Hepatocyte (in vitro differentiated cells): ENCODE measurements at regions not wholly inside any gene's neighbourhood (a gene's known extent, or its start where the extent isn't known, plus 50 kb on each side); places are given as distances from the start of the nearest gene placed in this dataset.

Source experiments
- EZH2 ChIP-seq: fragments of 200-600 bp; sonication (generic); IDR thresholded peaks from 2 replicates; pipeline ENCODE4 v1.6.1; 2016; ENCODE audit warnings: antibody characterized with exemption, mild to moderate bottlenecking, borderline replicate concordance
- TF ChIP-seq, protein P1 (sequence below): fragments of 200-600 bp; sonication (generic); IDR thresholded peaks from 2 replicates; pipeline ENCODE4 v1.5.1; 2016; ENCODE audit warnings: antibody characterized with exemption, mild to moderate bottlenecking; ENCODE audit not compliant: poor library complexity

DNA sequence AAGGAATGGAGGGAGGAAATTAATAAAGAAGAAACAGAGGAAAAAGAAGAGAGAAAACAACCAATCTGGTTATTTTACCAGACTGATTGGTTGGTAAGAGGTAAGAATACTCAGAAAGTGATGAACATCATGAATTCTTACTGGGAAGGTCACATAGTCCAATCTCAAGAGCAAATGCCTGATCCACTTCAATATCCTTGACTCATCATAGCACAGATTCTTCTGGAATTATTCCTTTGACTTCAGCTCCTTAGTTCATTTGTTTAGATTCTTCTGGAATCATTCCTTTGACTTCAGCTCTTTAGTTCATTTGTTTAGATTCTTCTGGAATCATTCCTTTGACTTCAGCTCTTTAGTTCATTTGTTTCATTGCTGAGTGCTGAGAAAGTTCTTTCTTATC lies 2030.6 kb upstream of the CELF4 start:
- TF ChIP-seq, protein P1, sequence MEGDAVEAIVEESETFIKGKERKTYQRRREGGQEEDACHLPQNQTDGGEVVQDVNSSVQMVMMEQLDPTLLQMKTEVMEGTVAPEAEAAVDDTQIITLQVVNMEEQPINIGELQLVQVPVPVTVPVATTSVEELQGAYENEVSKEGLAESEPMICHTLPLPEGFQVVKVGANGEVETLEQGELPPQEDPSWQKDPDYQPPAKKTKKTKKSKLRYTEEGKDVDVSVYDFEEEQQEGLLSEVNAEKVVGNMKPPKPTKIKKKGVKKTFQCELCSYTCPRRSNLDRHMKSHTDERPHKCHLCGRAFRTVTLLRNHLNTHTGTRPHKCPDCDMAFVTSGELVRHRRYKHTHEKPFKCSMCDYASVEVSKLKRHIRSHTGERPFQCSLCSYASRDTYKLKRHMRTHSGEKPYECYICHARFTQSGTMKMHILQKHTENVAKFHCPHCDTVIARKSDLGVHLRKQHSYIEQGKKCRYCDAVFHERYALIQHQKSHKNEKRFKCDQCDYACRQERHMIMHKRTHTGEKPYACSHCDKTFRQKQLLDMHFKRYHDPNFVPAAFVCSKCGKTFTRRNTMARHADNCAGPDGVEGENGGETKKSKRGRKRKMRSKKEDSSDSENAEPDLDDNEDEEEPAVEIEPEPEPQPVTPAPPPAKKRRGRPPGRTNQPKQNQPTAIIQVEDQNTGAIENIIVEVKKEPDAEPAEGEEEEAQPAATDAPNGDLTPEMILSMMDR = no peak
- TF ChIP-seq EZH2 = no peak
